HG03442 (cell line): ENCODE measurements at regions not wholly inside any gene's neighbourhood (a gene's known extent, or its start where the extent isn't known, plus 50 kb on each side); places are given as distances from the start of the nearest gene placed in this dataset.
"Not testable (repeated sequence)": the region's sequence is repeated elsewhere in the genome, so short reads cannot be mapped to it uniquely, and the experiment has no call there.

Source experiments
- ATAC-seq: cut with Tn5 transposase; IDR thresholded peaks from one replicate; pipeline ENCODE4 v1.9.1; 2021; ENCODE audit warnings: mild to moderate bottlenecking, moderate library complexity; ENCODE audit not compliant: unreplicated experiment

DNA sequence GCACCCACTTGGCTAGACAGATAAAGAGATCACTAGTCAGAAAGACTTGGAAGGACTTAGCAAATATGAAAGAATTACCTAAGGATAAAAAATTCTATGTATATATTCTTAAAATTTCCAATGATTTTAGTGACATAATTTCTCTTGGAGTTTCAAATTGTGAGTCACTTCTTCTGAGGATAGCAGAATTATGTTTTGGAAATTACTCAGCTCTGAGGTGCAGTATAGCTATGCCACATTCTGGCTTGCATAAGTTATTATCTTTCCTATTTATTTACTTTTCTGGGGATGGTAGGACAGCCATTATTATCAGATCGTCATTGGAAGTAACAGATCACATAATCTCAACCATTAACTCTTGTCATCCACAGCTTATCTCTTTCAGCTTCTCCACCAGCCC is 853.5 kb downstream of the TRIML1 start:
- no peak for ATAC-seq

DNA sequence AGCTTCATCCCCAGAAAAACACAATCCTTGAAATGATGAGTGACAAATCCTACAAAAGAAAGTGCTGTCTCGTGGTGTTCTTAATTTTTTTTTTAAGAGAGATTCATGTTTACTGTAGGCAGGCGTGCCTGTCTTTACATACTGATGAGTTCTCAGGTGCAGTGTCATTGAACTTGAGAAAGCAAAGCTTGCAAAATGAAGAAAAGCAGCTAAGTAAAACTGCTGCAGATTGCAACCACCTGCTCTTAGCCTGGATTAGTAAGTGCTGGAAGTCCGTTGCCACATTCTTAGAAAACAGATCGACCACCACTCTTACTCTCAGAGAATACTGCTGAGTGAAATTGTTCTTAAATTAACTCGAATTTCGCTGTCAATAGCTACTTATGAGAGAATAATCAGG is 854.6 kb downstream of the TRIML1 start:
- no peak for ATAC-seq

DNA sequence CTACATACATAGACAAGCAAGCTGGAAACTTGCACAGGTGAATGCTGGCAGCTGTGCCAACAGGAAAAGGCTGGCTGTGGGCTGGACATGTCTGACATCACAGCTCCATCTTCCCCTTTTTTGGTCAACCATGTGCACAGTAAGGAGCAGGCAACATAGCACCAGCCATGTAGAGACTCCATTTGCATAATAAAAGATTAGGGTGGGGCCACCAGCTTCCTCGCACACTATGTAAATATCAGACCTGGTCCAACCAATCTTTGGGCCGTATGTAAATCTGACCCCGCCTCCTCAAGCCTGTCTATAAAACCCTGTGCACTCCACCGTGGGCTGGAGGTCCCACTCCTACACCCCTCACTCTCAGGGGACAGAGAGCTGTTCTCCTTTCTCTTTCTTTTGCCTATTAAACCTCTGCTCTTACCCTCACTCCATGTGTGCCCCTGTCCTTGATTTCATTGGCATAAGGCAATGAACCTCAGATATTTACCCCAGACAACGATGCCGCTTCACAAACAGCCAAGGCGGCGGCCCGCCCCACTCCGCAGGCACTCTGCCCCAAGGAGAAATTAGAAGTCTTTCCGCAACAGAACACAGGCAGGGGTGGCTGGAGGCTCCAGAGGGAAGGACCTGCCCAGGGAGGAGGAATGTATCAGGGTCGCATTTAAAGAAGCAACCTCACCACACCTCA is 862.2 kb downstream of the TRIML1 start:
- ATAC-seq = no peak

DNA sequence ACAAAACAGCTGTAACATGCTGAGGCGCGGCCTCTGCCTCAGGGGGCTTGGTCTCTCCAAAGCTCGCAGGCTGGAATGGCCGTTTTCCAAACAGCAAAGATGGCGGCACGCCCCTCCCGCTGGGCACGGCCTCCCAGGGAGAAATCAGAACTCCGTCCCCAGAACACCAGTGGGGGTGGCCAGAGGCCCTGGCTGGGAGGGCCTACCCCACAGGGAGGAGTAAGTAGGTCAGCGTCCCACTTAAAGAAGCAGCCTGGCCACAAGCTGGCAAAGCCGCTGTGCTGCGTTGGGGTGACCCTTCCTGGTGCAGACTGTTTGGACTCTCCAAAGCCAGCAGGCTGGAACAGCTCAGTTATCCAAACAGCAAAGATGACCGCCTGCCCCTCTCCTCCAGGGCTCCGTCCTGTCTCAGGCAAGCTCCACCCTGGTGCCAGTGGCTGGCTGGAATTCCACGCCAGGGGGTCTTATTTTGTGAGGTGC is 862.8 kb downstream of the TRIML1 start:
- no peak for ATAC-seq

DNA sequence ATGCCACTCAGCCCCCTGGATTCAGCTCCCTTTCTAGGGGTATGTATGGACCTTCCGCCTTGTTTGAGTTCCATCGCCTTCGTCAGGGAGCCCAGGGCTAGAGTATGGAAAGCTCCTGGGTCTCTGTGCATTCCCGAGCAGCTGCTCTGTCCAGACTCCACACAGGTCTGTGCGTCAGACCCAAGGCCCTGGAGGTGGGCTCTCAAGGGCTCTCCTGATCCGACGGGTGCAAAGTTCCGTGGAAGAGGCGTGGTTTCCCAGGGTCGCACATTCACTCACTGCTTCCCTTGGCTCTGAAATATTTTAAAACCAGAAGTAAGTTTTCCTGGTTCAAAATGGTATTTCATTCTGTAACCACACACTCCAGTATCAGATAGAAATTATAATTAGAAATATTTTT is 863.2 kb downstream of the TRIML1 start:
- ATAC-seq = no peak

DNA sequence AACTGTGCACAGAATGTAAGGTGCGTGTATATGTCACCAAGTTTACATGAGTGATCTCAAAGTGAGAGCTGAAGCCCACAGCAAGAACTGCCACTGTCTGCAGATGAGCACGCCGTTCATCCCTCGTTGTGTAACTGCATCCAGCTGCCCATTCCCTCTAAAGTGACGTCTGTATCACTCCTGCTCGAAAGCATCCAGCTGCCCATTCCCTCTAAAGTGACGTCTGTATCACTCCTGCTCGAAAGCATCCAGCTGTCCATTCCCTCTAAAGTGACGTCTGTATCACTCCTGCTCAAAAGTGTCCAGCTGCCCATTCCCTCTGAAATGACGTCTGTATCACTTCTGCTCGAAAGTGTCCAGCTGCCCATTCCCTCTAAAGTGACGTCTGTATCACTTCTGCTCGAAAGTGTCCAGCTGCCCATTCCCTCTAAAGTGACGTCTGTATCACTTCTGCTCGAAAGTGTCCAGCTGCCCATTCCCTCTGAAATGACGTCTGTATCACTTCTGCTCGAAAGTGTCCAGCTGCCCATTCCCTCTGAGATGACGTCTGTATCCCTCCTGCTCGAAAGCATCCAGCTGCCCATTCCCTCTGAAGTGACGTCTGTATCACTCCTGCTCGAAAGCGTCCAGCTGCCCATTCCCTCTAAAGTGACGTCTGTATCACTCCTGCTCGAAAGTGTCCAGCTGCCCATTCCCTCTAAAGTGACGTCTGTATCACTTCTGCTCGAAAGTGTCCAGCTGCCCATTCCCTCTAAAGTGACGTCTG is 871.4 kb downstream of the TRIML1 start:
- ATAC-seq = not testable (repeated sequence)

DNA sequence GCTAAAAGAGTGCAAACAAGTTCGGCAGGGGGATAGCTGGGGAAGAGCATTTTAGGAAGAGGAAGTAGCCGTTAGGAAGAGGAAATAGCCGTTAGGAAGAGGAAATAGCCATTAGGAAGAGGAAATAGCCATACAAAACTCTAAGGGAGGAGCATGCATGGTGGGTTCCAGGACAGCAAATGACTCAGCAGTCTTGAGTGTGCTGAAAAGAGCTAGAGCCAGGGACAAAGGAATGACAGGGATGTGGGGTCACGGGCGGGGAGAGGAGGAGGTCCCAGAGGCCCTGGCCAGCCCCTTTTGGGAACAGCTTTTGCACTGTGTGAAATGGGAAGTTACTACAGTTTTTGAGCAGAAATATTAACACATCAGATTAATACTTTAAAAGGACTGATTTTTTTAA is 882.6 kb downstream of the TRIML1 start:
- ATAC-seq = no peak

DNA sequence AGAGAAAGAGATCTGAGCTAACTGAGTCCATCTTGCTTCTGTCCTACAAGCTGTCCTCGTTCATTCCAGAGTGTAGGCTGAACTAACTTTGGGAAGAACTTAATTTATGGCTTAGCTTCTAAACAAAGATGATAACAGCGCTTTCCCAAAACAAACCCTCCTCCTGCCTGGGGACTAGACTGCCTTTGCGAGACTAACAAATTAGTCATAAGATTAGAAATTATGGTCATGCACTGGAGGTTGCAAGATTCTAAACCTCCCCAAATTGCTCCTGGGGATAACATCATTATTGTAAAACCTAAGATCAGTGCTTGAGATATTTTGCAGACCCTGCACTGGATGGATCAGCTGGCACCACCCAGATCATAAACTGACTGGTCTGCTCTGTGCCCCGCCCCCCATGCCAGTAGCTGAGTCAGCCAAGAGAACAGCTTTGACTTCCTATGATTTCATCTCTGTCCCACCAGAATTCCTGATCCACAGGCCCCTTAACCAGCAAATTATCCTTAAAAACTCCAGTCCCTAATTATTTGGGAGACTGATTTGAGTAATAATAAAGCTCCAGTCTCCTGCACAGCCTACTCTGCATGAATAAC is 883.3 kb downstream of the TRIML1 start:
- ATAC-seq = no peak

DNA sequence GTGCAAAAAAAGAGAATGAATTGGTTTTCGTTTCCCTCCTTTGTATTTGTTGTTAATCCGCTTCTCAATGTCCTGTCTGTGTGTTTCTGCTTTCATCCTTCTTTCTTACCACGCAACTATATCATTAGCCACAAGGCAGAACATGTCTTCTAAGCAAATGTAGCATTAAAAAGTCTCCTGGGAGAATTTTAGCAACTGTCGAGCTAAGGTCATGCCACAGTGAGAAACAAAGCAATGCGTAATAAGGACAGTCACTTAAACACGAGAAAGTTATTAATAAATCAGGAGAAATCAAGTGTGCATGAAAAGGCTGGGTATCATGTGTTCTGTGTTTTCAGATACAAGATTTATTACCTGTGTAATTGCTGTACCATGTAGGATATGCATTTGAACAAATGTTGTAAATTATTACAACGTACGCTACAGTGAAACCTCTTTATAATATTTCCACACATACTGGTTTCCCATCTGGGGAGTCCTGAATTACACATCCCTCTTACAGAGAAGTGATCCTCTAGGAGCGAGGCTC is 890.8 kb downstream of the TRIML1 start:
- no peak for ATAC-seq

DNA sequence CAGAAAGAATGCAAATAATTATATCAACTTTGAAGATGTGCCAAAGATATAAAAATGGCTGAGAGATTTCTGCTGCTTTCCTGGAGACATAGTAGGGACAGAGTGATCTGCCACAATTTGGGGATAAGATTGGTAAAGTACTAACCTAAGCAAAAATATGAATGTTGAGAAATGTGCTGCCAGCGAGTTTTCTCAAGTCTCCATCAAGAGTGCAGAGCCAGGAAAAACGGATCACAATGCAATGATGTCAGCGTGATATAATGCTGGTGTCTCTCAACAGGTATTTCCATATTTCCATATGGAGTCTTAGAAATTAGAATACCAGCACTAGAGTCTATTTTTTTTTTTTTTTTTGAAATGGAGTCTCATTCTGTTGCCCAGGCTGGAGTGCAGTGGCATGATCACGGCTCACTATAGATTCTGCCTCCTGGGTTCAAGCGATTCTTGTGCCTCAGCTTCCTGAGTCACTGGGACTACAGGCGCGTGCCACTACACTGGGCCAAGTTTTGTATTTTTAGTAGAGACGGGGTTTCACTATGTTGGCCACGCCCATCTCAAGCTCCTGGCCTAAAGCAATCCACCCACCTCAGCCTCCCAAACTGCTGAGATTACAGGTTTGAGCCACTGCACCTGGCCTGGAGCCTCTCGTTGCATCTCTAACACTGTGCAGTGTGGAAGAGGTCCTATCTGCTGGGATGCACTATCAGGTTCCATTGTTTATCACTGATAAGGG is 893.5 kb downstream of the TRIML1 start:
- ATAC-seq = no peak

DNA sequence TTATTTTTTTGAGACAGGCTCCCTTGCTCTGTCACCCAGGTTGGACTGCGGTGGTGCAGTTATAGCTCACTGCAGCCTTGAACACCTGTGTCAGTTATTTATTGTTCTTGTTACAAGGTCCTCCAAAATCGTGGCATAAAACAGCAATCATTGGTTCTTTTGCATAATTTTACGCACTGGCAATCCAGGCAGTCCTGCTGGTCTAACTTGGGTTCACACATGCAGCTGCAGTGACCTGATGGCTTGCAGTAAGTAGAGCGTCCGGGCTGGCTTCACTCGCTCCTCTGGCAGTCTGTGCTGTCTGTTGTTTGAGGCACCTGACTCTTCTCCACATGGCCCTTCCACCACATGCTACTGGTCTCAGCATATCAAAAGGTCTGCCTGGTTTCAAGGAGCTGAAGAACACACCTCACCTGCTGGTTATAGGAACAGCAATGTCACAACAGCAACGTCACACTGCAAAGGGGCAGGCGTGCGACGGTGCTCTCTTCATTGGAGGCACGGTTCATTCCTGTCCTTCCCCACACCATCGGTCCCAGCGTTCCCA is 894.6 kb downstream of the TRIML1 start:
- ATAC-seq = no peak

DNA sequence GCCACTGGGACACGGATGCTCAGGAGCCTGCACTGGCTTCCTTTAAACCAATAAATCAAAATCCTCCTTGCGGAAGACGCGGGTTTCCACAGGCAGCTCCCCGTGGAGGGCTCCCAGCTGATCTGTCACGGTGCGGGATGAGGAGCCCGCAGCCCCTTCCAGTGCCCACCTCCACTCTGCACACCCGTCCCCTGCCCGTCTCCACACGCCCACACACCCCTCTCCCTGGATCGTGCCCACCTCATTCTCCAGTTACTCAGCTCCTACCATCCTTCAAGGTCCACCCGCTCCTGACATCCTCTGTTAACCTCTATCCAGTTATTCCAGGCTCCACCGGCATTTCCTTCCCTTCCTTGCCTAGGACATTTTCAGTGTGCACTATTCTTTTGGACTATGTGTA is 895.9 kb downstream of the TRIML1 start:
- no peak for ATAC-seq

DNA sequence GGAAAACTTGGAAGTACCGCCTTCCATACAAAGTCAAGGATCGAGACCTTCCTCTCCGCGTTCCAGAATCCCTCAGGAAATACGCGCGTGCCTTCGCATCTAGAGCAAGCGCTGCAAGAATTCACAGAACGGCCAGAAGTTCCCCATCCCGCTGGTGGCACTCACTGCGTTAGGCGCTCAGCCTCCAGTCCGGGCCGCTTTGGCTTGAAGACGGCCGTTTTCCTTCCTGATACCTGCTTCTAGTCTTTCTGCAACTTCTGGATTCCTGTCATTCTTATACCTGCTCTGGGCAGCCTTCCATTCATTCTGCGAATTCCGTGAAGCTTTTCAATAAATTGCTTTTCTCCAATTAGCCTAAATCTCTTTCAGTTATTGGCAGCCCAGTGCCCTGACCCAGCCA is 896.4 kb downstream of the TRIML1 start:
- no peak for ATAC-seq

DNA sequence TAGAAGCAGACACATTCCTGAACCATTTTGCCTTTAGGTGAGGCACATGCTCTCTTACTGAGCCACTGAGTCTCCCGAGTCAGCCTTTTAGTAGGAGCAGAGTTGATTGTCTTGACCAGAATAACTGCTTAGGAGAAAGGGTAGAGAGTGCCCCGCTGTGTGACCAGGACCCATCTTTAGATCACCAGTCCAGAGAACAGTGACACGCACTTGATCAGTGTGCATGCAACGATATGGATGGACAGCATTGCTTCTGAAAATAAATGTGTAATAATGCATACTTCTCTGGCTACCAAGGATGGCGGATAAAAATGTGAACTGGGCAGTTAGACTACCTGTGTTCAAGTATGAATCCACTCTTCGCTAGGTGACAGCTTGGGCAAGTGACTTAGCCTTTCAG is 897.7 kb downstream of the TRIML1 start:
- ATAC-seq = no peak

DNA sequence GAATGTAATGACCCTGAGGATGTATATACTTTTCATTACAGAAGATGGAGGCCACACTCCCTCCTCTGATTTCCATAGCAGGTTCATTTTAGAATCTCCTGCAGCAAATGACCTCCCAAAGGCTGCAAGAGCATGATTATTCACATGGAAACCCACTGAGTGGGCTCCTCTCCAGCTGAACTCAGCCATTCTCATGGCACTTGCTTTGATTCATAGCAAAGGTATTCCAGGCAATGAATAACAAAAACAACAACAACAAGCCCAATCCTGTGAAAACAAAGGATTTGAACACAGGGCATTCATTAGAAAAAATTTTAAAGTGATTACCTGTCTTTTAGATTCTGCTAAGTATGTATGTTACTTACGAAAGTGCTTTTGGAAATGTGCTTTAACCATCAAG is 894.0 kb upstream of the FRG1 start:
- no peak for ATAC-seq

DNA sequence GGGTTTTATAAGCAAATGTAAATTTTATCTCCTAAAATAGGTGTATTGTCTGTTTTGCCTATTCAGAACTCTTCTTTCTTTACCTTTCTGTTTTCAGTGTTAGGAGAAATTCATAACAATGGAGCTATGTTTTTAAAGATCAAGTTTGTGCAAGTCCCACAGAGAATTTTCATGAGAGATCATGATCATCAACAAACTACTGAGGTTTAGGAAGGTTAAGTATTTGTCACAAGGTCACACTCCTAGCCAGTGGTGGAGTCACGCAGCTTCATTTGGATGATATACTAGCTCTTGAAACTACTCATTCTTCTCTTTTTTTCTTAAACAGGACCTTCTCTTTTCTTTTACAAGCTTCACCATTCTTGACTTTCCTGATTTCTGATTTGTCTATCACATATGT is 892.6 kb upstream of the FRG1 start:
- ATAC-seq = no peak

DNA sequence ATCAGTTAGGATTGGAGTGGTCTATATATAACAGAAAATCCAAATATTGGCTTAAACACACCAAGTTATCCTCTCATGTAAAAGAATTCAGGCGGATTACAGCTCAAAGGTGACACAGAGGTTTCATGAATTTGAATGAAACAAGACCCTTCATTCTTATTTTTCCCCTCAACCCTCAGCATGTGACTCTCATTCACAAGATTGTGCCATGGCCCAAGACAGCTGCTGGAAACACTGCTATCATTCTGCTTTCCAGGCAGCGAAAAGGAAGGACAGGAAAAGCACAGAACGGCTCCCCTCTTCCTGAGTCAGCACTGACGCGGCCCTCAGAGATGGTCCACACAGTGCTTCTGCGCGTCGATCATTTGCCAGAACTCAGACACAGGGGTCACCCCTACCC is 891.0 kb upstream of the FRG1 start:
- no peak for ATAC-seq

DNA sequence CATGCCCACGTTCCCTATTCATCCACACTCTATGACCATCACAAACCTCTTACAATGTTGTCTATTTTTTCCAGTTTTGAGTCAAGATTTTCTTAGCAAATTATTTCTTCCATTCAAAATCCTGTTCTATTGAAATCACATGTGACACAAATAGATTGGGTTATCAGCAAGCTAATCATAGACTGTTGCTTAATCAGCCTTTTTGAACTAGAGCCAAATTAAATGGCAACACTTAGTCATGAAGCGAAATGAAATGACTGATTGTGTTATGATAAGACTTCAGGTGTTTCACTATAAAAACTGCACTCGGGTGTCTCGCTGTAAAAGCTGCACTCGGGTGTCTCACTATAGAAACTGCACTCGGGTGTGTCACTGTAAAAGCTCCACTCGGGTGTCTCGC is 890.0 kb upstream of the FRG1 start:
- ATAC-seq = no peak

DNA sequence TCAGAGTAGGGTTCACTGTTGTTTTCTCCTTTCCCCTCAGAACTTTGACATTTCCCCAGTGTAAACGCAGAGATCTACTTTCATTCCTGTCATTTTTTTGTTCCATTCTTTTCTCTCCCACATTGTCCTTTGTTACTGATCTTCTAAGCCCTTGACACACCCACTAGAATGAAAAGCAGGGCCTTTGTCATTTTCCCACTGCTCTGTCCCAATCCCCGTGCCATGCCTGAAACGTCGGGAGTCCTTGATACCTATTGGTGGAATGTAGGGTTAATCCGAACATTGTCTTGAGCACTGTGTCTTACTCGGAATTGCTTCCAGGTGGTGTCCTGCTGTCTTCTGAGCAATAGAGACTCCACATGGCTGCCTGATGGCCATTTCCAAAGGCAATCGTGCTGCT is 887.1 kb upstream of the FRG1 start:
- ATAC-seq = no peak

DNA sequence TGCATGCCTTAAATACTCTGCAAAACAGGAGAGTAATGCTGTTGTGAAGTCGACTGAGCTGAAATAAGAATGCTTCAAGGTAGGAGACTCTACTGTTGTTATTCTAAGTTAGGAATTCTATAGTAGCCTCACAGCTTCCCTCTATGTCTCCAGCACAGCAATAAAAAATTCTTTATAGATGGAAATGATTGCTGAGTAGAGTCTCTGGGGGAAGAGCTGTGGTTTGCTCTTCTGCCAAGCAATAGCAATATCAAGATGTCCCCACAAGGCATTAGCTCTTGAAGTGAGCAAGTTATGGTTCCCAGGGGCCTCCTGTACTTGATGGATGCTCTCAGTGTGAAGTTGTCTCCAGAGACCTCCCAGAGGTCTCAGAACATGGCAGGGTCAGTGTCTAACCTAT is 880.6 kb upstream of the FRG1 start:
- ATAC-seq = no peak
